ENCODE measurements at regions not wholly inside any gene's neighbourhood (a gene's known extent, or its start where the extent isn't known, plus 50 kb on each side); places are given as distances from the start of the nearest gene placed in this dataset.

DNA sequence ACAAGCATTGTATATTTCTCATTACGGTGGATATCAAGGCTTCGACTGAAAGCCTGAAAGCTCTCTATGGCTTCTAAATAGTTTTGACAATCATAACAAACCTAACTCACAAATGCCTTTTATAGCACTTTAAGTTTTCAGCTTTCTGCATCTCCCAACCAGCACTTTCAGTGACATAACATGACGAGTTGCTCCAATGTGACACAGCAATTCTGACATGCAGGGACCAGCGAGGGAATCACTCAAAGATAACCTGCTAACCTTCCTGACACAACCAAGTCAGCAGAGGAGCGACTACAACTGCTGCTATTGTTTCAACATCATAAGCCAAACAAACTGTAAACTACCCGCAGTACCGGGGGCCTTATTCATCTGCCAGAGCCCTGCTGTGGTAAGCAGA lies 95.7 kb upstream of the CDH20 start:
- H3K36me3 Mint-ChIP-seq (ENCODE audit: low read depth) = no peaks in the 10 kb centered on the region
- no peaks in the 10 kb centered on the region for H3K27me3 Mint-ChIP-seq
- DNase-seq = no peak
- ChIA-PET CTCF (no interaction called here), POLR2A (no interaction called here)
- H3K27ac Mint-ChIP-seq = no peak overlapping the region
- intact Hi-C loops (cut with micrococcal nuclease) = no loop called here
- TF ChIP-seq, protein P1, sequence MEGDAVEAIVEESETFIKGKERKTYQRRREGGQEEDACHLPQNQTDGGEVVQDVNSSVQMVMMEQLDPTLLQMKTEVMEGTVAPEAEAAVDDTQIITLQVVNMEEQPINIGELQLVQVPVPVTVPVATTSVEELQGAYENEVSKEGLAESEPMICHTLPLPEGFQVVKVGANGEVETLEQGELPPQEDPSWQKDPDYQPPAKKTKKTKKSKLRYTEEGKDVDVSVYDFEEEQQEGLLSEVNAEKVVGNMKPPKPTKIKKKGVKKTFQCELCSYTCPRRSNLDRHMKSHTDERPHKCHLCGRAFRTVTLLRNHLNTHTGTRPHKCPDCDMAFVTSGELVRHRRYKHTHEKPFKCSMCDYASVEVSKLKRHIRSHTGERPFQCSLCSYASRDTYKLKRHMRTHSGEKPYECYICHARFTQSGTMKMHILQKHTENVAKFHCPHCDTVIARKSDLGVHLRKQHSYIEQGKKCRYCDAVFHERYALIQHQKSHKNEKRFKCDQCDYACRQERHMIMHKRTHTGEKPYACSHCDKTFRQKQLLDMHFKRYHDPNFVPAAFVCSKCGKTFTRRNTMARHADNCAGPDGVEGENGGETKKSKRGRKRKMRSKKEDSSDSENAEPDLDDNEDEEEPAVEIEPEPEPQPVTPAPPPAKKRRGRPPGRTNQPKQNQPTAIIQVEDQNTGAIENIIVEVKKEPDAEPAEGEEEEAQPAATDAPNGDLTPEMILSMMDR (IDR thresholded peaks at IDR 0.05) = no peak
- ATAC-seq = no peak
- H3K9me3 Mint-ChIP-seq = peaks cover 2% of the 10 kb centered on the region
- H3K4me3 Mint-ChIP-seq = no peak overlapping the region
- H3K4me1 Mint-ChIP-seq (ENCODE audit: low read depth) = no peaks in the 10 kb centered on the region

DNA sequence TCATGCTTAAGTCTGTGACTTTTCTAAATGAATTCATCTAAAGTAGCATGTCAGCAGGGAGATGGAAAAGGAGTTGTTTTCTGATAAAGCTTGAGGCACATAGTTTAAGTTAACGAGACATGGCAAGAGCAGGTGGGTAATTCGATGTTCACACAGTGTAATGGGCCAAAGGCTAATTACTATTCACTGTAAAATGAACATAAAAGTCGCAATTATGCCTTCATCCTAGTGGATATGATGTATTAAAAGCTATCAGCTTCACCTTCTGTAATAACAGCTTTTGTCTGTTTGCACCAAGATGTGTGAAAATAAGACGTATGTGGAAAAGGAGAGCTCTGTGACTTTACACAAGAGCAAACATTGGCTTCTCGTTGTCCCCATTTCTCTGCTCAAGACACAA lies 94.2 kb upstream of the CDH20 start:
- Mint-ChIP-seq H3K4me3 (no peak overlapping the region), H3K27me3 (no peaks in the 10 kb centered on the region), H3K4me1 (ENCODE audit: low read depth) (no peaks in the 10 kb centered on the region), H3K36me3 (ENCODE audit: low read depth) (no peaks in the 10 kb centered on the region), H3K9me3 (peaks cover 2% of the 10 kb centered on the region), H3K27ac (no peak overlapping the region)
- ChIA-PET CTCF (interaction anchor here (0.7 kb wide), 1 partner anchor 31 kb away, joined by 3 read pairs; no protein-coding TSS in a partner anchor), POLR2A (no interaction called here)
- DNase-seq (no peak), ATAC-seq (no peak)
- TF ChIP-seq, protein P1 (IDR thresholded peaks at IDR 0.05) = no peak
- intact Hi-C loops (cut with micrococcal nuclease) = no loop called here

DNA sequence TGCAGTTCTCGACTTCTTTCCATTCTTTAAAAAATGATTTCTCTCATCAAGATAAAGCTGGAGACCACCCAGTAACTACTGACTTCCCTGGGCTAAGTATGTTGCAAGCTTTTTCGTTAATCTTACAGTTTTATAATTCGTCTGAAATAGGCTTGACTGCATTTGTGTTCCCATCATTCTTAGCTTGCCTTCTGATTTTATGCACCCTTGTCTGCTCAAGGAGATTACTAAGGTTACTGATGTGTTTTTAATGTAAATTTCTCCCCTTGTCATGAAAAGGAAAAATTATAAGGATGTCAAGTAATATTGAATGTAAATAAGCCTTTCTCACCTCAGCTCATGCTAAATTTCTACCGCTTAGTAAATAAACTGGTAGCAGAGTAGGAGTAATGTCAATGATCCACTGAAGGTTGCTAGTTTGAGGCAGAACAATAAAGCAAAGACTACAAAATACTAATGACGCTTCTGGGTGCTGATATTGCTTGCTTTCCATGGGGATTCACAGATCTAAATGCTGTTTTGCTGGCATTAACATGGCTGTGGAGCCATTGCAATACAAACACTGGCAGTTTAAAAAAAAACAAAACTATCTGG lies 91.9 kb upstream of the CDH20 start:
- Mint-ChIP-seq H3K36me3 (ENCODE audit: low read depth) (no peaks in the 10 kb centered on the region), H3K9me3 (peaks cover under 1% of the 10 kb centered on the region), H3K27ac (no peak overlapping the region), H3K4me1 (ENCODE audit: low read depth) (no peaks in the 10 kb centered on the region), H3K4me3 (no peak overlapping the region), H3K27me3 (no peaks in the 10 kb centered on the region)
- TF ChIP-seq, protein P1 (IDR thresholded peaks at IDR 0.05) = no peak
- ChIA-PET CTCF (no interaction called here), POLR2A (no interaction called here)
- intact Hi-C loops (cut with micrococcal nuclease) = no loop called here
- ATAC-seq (no peak), DNase-seq (no peak)

DNA sequence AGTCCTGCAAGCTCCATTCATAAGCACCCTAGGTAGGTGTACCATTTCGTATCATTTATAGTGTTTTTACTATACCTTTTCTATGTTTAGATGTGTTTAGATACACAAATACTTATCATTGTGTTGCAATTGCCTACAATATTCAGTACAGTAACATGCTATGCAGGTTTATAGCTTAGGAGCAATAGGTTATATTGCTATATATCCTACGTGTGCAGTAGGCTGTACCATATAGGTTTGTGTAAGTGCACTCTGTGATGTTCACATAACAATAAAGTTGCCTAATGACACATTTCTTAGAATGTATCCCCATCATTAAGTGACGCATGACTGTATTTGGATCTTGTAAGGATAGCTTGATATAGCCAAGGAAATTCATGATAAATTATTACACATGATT lies 88.6 kb upstream of the CDH20 start:
- CTCF ChIA-PET = interaction anchor here (0.7 kb wide), 1 partner anchor 10 kb away, joined by 3 read pairs; no protein-coding TSS in a partner anchor
- POLR2A ChIA-PET = no interaction called here
- DNase-seq = no peak
- no peaks in the 10 kb centered on the region for H3K27me3 Mint-ChIP-seq
- no peak overlapping the region for H3K27ac Mint-ChIP-seq
- no peak for ATAC-seq
- no peak overlapping the region for H3K4me3 Mint-ChIP-seq
- TF ChIP-seq, protein P1 (IDR thresholded peaks at IDR 0.05) = no peak
- H3K4me1 Mint-ChIP-seq (ENCODE audit: low read depth) = no peaks in the 10 kb centered on the region
- intact Hi-C loops (cut with micrococcal nuclease) = no loop called here
- H3K9me3 Mint-ChIP-seq = no peaks in the 10 kb centered on the region
- no peaks in the 10 kb centered on the region for H3K36me3 Mint-ChIP-seq (ENCODE audit: low read depth)

DNA sequence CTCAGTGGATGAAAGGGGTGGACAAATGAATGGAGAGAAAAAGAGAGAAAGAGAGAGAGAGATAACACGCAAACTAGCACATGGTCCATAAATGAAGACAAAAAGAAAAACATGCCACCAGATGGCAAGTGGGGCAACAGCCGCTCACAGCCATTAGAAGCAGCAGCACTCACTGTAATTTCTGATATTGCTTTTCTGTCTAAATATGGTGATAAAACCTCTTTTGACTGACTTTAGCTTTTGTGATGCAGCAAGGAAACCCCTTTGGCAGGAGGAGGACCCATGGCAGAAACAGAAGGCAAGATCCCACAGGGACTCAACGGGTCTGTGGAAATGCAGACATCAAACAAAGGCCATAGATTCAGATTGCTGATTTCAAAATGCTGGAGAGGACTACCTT lies 88.0 kb upstream of the CDH20 start:
- no peak overlapping the region for H3K4me3 Mint-ChIP-seq
- no peaks in the 10 kb centered on the region for H3K4me1 Mint-ChIP-seq (ENCODE audit: low read depth)
- CTCF ChIA-PET = no interaction called here

More for the DNA sequence above, 88.0 kb upstream of the CDH20 start:
- no peak for ATAC-seq
- Mint-ChIP-seq H3K36me3 (ENCODE audit: low read depth) (no peaks in the 10 kb centered on the region), H3K9me3 (no peaks in the 10 kb centered on the region), H3K27me3 (no peaks in the 10 kb centered on the region), H3K27ac (no peak overlapping the region)
- DNase-seq = no peak
- POLR2A ChIA-PET = no interaction called here
- TF ChIP-seq, protein P1 (IDR thresholded peaks at IDR 0.05) = no peak
- intact Hi-C loops (cut with micrococcal nuclease) = no loop called here

Measured in activated CD8-positive, alpha-beta T cell treated with anti-CD3 and anti-CD28 coated beads for 36 hours (primary cell).